ENCODE measurements at regions not wholly inside any gene's neighbourhood (a gene's known extent, or its start where the extent isn't known, plus 50 kb on each side); places are given as distances from the start of the nearest gene placed in this dataset.
A peak's percentile ranks its signal among the peaks of the same experiment; 100 is the strongest.

DNA sequence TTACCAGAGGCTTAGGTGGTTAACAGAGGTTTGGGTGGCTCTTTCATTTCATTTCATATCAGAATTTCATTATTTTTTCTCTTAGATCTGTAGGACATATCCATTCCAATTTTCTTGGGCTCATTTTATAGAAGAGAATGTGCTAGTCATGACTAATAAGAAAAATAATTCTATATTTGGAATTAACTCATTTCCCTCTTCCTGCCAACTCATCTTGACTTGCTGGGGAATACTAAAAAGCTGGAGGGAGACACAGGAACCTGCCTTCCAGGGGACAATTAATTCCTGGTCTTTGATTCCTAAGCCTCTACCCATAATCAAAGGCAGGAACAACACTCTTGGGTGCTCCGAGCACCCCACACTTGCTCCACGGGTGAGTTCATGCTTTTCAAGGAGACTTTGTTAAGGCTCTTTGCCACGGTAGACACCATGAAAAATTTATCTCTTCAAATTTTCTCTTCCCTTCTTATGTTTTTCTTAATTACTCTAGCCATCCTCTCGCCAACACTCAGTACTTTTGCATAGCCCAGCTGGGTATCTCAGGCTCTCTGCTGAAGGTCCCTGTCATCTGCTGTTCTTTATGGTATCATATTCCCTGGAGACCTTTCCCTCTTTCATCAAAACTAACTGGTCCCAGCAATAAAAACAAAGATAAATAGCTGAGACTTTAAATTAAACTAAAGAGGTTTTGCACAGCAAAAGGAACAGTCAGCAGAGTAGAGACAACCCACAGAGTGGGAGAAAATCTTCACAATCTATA lies 273.9 kb downstream of the NPR3 start (continued):
- no peak for TF ChIP-seq MXI1 (IDR thresholded peaks at IDR 0.05; ENCODE audit: low read depth, low read length)

DNA sequence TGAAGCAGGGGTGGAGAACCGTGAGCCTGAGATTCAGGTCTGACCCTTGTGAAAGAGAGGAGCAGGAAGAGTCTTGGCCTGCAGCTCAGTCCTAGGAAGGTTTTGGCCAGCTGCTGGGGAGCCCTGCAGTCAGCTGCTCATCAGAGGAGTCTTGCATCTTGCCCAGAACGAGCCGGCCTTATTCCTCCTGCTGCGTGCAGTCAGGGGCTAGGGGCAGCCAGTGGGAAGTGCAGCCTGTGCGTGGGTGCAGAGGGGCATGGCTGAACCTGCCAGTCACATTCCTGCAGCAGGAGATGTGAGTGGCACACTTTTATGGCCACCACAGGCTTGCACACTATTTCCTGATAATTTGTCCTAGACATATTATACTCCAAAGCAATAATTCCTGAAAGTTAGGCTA lies 278.7 kb downstream of the NPR3 start:
- ChIA-PET POLR2A (no interaction called here), CTCF (no interaction called here)
- Histone ChIP-seq H3K27ac (ENCODE audit: low read depth in 2 of 2, low read length in 1 of 2) (peak overlapping the region; percentile 47 to 98; a peak in 3 of 4 replicates), H3K4me3 (ENCODE audit: low read depth in 2 of 2, low read length in 1 of 2) (no peak overlapping the region), H3F3A (replicated peaks; ENCODE audit: insufficient read depth) (peaks cover 51% of the 10 kb centered on the region), H3K9me2 (no peaks in the 10 kb centered on the region), H3K9ac (no peak overlapping the region; the same call in 1 of the 2 replicates), H3K27me3 (ENCODE audit: insufficient read depth) (no peaks in the 10 kb centered on the region), H3K9me3 (no peaks in the 10 kb centered on the region), H3K36me3 (replicated peaks in 1 of 2; ENCODE audit: control insufficient read depth in 1 of 2, insufficient read depth in 2 of 2, low read length in 1 of 2) (peaks cover 0 to 9% of the 10 kb centered on the region in 2 experiments), H4K20me1 (ENCODE audit: insufficient read depth) (no peaks in the 10 kb centered on the region), H3K79me2 (ENCODE audit: insufficient read depth) (peaks cover 80% of the 10 kb centered on the region), H2AFZ (ENCODE audit: low read depth) (no peak overlapping the region), H3K4me1 (ENCODE audit: control insufficient read depth in 1 of 2, insufficient read depth in 2 of 2, low read depth in 1 of 2, low read length in 1 of 2) (peaks cover 0 to 11% of the 10 kb centered on the region in 2 experiments; a peak in 2 of 4 replicates), H3K4me2 (peak overlapping the region; percentile 79)
- 67% methylated on average over 4 of the region's 5 CpGs for WGBS (ENCODE audit: low lambda C conversion rate)
- TF ChIP-seq RAD21 (IDR thresholded peaks at IDR 0.05; ENCODE audit: low read length) (no peak), EP300 (IDR thresholded peaks at IDR 0.05; ENCODE audit: borderline replicate concordance in 1 of 2, low read depth in 1 of 2, low read length in 1 of 2) (no peak), YY1 (IDR thresholded peaks at IDR 0.05; ENCODE audit: low read depth) (no peak), GABPA (IDR thresholded peaks at IDR 0.05; ENCODE audit: low read depth) (no peak), TCF12 (IDR thresholded peaks at IDR 0.05) (no peak), TEAD4 (IDR thresholded peaks at IDR 0.05; ENCODE audit: borderline replicate concordance, insufficient read depth) (no peak), NFIC (IDR thresholded peaks at IDR 0.05; ENCODE audit: borderline replicate concordance) (no peak), RCOR1 (IDR thresholded peaks at IDR 0.05; ENCODE audit: low read length) (no peak), POLR2AphosphoS5 (IDR thresholded peaks at IDR 0.05; ENCODE audit: low read depth, low read length) (no peak), SMC3 (IDR thresholded peaks at IDR 0.05; ENCODE audit: low read depth, low read length) (no peak), ELF1 (IDR thresholded peaks at IDR 0.05) (no peak)
- TF ChIP-seq, protein P1, sequence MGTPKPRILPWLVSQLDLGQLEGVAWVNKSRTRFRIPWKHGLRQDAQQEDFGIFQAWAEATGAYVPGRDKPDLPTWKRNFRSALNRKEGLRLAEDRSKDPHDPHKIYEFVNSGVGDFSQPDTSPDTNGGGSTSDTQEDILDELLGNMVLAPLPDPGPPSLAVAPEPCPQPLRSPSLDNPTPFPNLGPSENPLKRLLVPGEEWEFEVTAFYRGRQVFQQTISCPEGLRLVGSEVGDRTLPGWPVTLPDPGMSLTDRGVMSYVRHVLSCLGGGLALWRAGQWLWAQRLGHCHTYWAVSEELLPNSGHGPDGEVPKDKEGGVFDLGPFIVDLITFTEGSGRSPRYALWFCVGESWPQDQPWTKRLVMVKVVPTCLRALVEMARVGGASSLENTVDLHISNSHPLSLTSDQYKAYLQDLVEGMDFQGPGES (IDR thresholded peaks at IDR 0.05; ENCODE audit: low read depth, low read length), result no peak
- TF ChIP-seq, protein P2, sequence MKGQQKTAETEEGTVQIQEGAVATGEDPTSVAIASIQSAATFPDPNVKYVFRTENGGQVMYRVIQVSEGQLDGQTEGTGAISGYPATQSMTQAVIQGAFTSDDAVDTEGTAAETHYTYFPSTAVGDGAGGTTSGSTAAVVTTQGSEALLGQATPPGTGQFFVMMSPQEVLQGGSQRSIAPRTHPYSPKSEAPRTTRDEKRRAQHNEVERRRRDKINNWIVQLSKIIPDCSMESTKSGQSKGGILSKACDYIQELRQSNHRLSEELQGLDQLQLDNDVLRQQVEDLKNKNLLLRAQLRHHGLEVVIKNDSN (IDR thresholded peaks at IDR 0.05; ENCODE audit: borderline replicate concordance, low read depth), result no peak
- TF ChIP-seq, protein P3, sequence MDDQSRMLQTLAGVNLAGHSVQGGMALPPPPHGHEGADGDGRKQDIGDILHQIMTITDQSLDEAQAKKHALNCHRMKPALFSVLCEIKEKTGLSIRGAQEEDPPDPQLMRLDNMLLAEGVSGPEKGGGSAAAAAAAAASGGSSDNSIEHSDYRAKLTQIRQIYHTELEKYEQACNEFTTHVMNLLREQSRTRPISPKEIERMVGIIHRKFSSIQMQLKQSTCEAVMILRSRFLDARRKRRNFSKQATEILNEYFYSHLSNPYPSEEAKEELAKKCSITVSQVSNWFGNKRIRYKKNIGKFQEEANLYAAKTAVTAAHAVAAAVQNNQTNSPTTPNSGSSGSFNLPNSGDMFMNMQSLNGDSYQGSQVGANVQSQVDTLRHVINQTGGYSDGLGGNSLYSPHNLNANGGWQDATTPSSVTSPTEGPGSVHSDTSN (IDR thresholded peaks at IDR 0.05), result no peak
- no peak for DNase-seq
